ENCODE measurements at regions not wholly inside any gene's neighbourhood (a gene's known extent, or its start where the extent isn't known, plus 50 kb on each side); places are given as distances from the start of the nearest gene placed in this dataset.

DNA sequence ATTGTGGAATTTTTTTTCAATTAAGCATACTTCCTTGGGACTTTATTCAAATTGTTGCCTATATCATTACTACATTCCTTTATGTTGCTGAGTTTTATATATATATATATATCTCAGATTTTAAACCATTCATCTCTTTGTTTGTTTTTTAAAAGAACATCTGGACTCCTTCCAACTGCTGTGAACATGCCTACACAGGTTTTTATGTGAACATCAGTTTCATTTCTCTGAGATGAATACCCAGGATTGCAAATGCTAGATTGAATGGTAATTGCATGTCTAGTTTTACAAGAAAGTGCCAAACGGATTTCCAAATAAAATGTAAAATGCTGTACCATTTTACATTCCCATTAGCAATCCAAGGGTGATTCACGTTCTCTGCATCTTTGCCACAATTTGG, 1289.3 kb downstream of the HACE1 start:
- TF ChIP-seq, protein P1, sequence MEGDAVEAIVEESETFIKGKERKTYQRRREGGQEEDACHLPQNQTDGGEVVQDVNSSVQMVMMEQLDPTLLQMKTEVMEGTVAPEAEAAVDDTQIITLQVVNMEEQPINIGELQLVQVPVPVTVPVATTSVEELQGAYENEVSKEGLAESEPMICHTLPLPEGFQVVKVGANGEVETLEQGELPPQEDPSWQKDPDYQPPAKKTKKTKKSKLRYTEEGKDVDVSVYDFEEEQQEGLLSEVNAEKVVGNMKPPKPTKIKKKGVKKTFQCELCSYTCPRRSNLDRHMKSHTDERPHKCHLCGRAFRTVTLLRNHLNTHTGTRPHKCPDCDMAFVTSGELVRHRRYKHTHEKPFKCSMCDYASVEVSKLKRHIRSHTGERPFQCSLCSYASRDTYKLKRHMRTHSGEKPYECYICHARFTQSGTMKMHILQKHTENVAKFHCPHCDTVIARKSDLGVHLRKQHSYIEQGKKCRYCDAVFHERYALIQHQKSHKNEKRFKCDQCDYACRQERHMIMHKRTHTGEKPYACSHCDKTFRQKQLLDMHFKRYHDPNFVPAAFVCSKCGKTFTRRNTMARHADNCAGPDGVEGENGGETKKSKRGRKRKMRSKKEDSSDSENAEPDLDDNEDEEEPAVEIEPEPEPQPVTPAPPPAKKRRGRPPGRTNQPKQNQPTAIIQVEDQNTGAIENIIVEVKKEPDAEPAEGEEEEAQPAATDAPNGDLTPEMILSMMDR (IDR thresholded peaks at IDR 0.05; ENCODE audit: low read depth, low read length) = no peak
- TF ChIP-seq EZH2phosphoT487 (IDR thresholded peaks at IDR 0.05; ENCODE audit: low read depth) = no peak
